ENCODE measurements at regions not wholly inside any gene's neighbourhood (a gene's known extent, or its start where the extent isn't known, plus 50 kb on each side); places are given as distances from the start of the nearest gene placed in this dataset.

DNA sequence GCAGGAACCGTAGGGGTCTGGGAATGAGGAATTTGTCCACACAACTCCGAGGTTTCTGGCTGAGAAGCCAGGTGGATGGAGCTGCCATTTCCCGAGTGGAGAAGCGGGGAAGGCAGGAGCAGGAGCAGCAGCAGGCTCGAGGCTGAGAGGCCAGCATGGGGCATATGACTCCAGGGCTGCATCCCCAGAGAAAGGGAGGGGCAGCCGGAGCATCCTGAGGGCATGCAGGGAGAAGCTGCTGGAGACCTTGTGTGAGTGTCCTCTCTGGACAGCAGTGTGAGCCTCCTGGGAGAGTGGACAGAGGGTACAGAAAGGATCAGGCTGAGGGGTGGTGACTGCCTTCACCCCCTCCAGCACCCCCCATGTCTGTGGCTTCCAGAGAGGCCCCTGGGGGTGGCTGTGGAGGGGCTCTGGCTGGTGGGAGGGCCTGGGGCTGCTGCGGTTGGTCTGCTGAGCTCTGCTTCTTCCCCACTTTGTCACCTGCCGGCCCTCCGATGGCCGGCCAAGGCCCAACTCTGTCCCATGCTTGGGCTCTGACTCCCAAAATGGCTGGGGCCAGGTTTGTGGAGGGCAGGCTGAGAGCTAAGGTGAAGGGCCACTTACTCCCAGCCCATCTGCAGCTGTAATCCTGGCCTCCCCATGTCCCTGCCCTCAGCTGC, 633.1 kb downstream of the MATN1 start:
- TF ChIP-seq CBX5 (CRISPR knock-in tag; IDR thresholded peaks at IDR 0.05; ENCODE audit: borderline replicate concordance): no peak
- TF ChIP-seq, protein P1, sequence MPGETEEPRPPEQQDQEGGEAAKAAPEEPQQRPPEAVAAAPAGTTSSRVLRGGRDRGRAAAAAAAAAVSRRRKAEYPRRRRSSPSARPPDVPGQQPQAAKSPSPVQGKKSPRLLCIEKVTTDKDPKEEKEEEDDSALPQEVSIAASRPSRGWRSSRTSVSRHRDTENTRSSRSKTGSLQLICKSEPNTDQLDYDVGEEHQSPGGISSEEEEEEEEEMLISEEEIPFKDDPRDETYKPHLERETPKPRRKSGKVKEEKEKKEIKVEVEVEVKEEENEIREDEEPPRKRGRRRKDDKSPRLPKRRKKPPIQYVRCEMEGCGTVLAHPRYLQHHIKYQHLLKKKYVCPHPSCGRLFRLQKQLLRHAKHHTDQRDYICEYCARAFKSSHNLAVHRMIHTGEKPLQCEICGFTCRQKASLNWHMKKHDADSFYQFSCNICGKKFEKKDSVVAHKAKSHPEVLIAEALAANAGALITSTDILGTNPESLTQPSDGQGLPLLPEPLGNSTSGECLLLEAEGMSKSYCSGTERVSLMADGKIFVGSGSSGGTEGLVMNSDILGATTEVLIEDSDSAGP (CRISPR knock-in tag; IDR thresholded peaks at IDR 0.05; ENCODE audit: borderline replicate concordance): no peak
- TF ChIP-seq NFKBIZ (CRISPR knock-in tag; IDR thresholded peaks at IDR 0.05): no peak
- no peak for TF ChIP-seq GATA4 (IDR thresholded peaks at IDR 0.05; ENCODE audit: borderline replicate concordance, low read depth)
- TF ChIP-seq MYNN (CRISPR knock-in tag; IDR thresholded peaks at IDR 0.05; ENCODE audit: low read depth): no peak
- TF ChIP-seq CTCF (CRISPR knock-in tag; IDR thresholded peaks at IDR 0.05): no peak
- no peak for TF ChIP-seq SP2 (CRISPR knock-in tag; IDR thresholded peaks at IDR 0.05)
- TF ChIP-seq SALL1 (CRISPR knock-in tag; IDR thresholded peaks at IDR 0.05): no peak
- TF ChIP-seq ZNF282 (IDR thresholded peaks at IDR 0.05; ENCODE audit: partially characterized antibody): no peak
- TF ChIP-seq SP5 (CRISPR knock-in tag; IDR thresholded peaks at IDR 0.05; ENCODE audit: borderline replicate concordance, low read depth): no peak
- TF ChIP-seq ZNF549 (CRISPR knock-in tag; IDR thresholded peaks at IDR 0.05): no peak
- TF ChIP-seq, protein P2, sequence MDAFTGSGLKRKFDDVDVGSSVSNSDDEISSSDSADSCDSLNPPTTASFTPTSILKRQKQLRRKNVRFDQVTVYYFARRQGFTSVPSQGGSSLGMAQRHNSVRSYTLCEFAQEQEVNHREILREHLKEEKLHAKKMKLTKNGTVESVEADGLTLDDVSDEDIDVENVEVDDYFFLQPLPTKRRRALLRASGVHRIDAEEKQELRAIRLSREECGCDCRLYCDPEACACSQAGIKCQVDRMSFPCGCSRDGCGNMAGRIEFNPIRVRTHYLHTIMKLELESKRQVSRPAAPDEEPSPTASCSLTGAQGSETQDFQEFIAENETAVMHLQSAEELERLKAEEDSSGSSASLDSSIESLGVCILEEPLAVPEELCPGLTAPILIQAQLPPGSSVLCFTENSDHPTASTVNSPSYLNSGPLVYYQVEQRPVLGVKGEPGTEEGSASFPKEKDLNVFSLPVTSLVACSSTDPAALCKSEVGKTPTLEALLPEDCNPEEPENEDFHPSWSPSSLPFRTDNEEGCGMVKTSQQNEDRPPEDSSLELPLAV (CRISPR knock-in tag; conservative IDR thresholded peaks at IDR 0.05; ENCODE audit: low read depth): no peak
